Vagina (tissue), 2 donors: ENCODE measurements at regions not wholly inside any gene's neighbourhood (a gene's known extent, or its start where the extent isn't known, plus 50 kb on each side); places are given as distances from the start of the nearest gene placed in this dataset.

Experiments
- POLR2A ChIP-seq, 2 donors: fragments of 450-650 bp; IDR thresholded peaks; one replicate each; pipeline ENCODE4 v1.6.1; 2017; ENCODE audit warnings: antibody characterized with exemption in 2 of 2, mild to moderate bottlenecking in 2 of 2, moderate library complexity in 2 of 2
- TF ChIP-seq, protein P1 (sequence below), 3 experiments: fragments of 450-650 bp in 2 of 3; fragments of 200-600 bp in 1 of 3; sonication (generic) in 1 of 3; IDR thresholded peaks; one replicate each; pipeline ENCODE4 v1.5.1; 2017 to 2019; ENCODE audit warnings: antibody characterized with exemption in 3 of 3, mild to moderate bottlenecking in 2 of 3, moderate library complexity in 2 of 3

- TF ChIP-seq, protein P1, sequence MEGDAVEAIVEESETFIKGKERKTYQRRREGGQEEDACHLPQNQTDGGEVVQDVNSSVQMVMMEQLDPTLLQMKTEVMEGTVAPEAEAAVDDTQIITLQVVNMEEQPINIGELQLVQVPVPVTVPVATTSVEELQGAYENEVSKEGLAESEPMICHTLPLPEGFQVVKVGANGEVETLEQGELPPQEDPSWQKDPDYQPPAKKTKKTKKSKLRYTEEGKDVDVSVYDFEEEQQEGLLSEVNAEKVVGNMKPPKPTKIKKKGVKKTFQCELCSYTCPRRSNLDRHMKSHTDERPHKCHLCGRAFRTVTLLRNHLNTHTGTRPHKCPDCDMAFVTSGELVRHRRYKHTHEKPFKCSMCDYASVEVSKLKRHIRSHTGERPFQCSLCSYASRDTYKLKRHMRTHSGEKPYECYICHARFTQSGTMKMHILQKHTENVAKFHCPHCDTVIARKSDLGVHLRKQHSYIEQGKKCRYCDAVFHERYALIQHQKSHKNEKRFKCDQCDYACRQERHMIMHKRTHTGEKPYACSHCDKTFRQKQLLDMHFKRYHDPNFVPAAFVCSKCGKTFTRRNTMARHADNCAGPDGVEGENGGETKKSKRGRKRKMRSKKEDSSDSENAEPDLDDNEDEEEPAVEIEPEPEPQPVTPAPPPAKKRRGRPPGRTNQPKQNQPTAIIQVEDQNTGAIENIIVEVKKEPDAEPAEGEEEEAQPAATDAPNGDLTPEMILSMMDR (IDR thresholded peaks at IDR 0.05), result no peak
- TF ChIP-seq POLR2A (IDR thresholded peaks at IDR 0.05), result no peak
Observed at GRCh38 chr3:153757839-153758238, 363.4 kb upstream of the ARHGEF26 start.
